Activated CD8-positive, alpha-beta memory T cell treated with anti-CD3 and anti-CD28 coated beads, Interleukin-2, amount 50 U/mL, for 48 hours (primary cell): ENCODE measurements at regions not wholly inside any gene's neighbourhood (a gene's known extent, or its start where the extent isn't known, plus 50 kb on each side); places are given as distances from the start of the nearest gene placed in this dataset.
"Not testable (repeated sequence)": the region's sequence is repeated elsewhere in the genome, so short reads cannot be mapped to it uniquely, and the experiment has no call there.

Source experiments
- DNase-seq: peaks from one replicate; pipeline ENCODE4 v3.0.0-alpha.2; 2020

GRCh38 chr5:99706160-99706559, 777.4 kb upstream of the CHD1 start:
- DNase-seq: no peak

- DNase-seq: no peak
Observed at GRCh38 chr5:99702565-99702964, 773.8 kb upstream of the CHD1 start.

- DNase-seq: no peak
Observed at GRCh38 chr5:99694884-99695283, 766.1 kb upstream of the CHD1 start.

- no peak for DNase-seq
Observed at GRCh38 chr5:99686538-99686937, 757.7 kb upstream of the CHD1 start.

- no peak for DNase-seq
Observed at GRCh38 chr5:99675974-99676373, 747.2 kb upstream of the CHD1 start.

- DNase-seq: no peak
Observed at GRCh38 chr5:99674101-99674500, 745.3 kb upstream of the CHD1 start.

- no peak for DNase-seq
Observed at GRCh38 chr5:99664972-99665371, 736.2 kb upstream of the CHD1 start.

GRCh38 chr5:99651298-99651697, 722.5 kb upstream of the CHD1 start:
- no peak for DNase-seq

GRCh38 chr5:99646011-99646647, 717.3 kb upstream of the CHD1 start:
- DNase-seq: no peak

GRCh38 chr5:99644822-99645221, 716.0 kb upstream of the CHD1 start:
- DNase-seq: no peak

- DNase-seq: no peak
Observed at GRCh38 chr5:99640646-99641045, 711.8 kb upstream of the CHD1 start.

- DNase-seq: no peak
Observed at GRCh38 chr5:99639905-99640304, 711.1 kb upstream of the CHD1 start.

- DNase-seq: no peak
Observed at GRCh38 chr5:99636663-99637062, 707.9 kb upstream of the CHD1 start.

- DNase-seq: no peak
Observed at GRCh38 chr5:99621772-99622681, 693.2 kb upstream of the CHD1 start.

GRCh38 chr5:99617335-99617734, 688.5 kb upstream of the CHD1 start:
- DNase-seq: no peak

- no peak for DNase-seq
Observed at GRCh38 chr5:99614888-99615287, 686.1 kb upstream of the CHD1 start.

- no peak for DNase-seq
Observed at GRCh38 chr5:99607124-99607523, 678.3 kb upstream of the CHD1 start.

GRCh38 chr5:99605904-99606303, 677.1 kb upstream of the CHD1 start:
- DNase-seq: no peak

- no peak for DNase-seq
Observed at GRCh38 chr5:99600952-99601351, 672.1 kb upstream of the CHD1 start.

GRCh38 chr5:99590806-99591205, 662.0 kb upstream of the CHD1 start:
- no peak for DNase-seq

- no peak for DNase-seq
Observed at GRCh38 chr5:99589424-99589823, 660.6 kb upstream of the CHD1 start.

- no peak for DNase-seq
Observed at GRCh38 chr5:99587983-99588382, 659.2 kb upstream of the CHD1 start.

- no peak for DNase-seq
Observed at GRCh38 chr5:99586878-99587277, 658.1 kb upstream of the CHD1 start.

GRCh38 chr5:99581204-99581603, 652.4 kb upstream of the CHD1 start:
- DNase-seq: not testable (repeated sequence)
